NB4 (cell line): ENCODE measurements at regions not wholly inside any gene's neighbourhood (a gene's known extent, or its start where the extent isn't known, plus 50 kb on each side); places are given as distances from the start of the nearest gene placed in this dataset.
A peak's percentile ranks its signal among the peaks of the same experiment; 100 is the strongest.

Source experiments
- DNase-seq: peaks from one replicate; pipeline ENCODE4 v3.0.0; 2010; ENCODE audit warnings: low read depth
- H3K4me3 ChIP-seq: one replicate; pipeline ENCODE4 v1.5.1; 2011; ENCODE audit warnings: mild to moderate bottlenecking, low read depth, low read length, moderate library complexity
- CTCF ChIP-seq: IDR thresholded peaks from one replicate; pipeline ENCODE4 v1.5.1; 2012; ENCODE audit warnings: low read depth, low read length
- MYC ChIP-seq: IDR thresholded peaks from 2 replicates; pipeline ENCODE4 v1.6.1; 2011; ENCODE audit warnings: low read depth, low read length
- POLR2A ChIP-seq: IDR thresholded peaks from 2 replicates; pipeline ENCODE4 v1.6.1; 2011; ENCODE audit warnings: mild to moderate bottlenecking; ENCODE audit not compliant: insufficient read length; ENCODE audit errors: extremely low read depth
- TF ChIP-seq, protein P1 (sequence below): IDR thresholded peaks from 2 replicates; pipeline ENCODE4 v1.6.1; 2011; ENCODE audit warnings: low read depth, low read length

DNA sequence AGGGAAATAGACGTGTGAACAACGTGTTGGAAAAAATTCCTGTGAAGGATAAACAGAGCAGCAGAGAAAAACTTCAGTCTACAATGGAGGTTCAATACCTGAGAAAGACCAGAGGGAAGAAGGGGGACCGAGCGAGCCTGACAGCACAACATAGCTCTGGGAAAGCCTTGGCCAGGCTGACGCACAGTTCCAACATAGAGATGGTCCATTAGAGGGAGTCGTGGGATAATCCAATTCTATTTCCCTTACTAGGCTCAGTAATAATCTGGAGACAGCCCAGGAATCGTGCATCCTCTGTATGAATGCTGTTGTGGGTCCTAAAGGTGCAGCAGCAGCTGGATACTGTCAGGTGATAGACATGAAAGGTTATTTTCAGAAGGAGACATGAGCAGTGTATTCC lies 370.8 kb upstream of the BTBD3 start:
- H3K4me3 ChIP-seq, result no peak overlapping the region
- TF ChIP-seq, protein P1, sequence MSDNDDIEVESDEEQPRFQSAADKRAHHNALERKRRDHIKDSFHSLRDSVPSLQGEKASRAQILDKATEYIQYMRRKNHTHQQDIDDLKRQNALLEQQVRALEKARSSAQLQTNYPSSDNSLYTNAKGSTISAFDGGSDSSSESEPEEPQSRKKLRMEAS, result no peak
- TF ChIP-seq CTCF (no peak), MYC (no peak), POLR2A (no peak)
- DNase-seq, result no peak

GRCh38 chr20:11549172-11550103 lies 368.3 kb upstream of the BTBD3 start:
- TF ChIP-seq MYC, result no peak
- TF ChIP-seq POLR2A, result no peak
- TF ChIP-seq CTCF, result no peak
- TF ChIP-seq, protein P1, result no peak
- no peak overlapping the region for H3K4me3 ChIP-seq
- no peak for DNase-seq

DNA sequence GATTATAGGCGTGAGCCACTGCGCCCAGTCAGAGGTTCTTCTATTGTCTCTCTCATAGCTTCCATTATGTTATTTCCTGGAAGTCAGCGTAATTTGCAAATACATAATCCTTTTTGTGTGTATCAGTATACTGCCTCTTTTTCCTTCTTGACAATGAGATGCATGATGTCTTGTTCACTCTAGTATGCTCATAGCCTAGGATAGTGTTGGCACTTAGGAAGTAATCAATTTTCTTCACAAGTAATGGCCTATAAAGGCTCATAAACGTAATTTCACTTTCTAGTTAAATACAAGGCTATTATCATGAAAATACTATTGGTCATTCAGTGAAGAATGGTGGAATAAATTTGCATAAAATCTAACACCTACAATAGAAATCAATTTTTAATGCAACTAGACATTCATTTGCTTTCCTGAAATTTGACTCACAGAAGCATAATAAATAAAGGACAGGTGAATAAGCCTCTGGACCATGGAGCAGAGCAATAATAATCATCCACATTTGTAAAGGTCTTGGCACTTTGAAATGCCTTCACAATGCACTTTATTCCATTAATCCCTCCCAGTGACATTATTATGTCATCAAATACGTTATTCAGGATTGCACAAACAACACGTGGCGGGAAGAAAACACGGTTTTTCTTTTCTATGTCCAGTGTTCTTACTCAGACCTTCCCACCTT lies 366.9 kb upstream of the BTBD3 start:
- TF ChIP-seq MYC (no peak), POLR2A (no peak), CTCF (no peak)
- TF ChIP-seq, protein P1, result no peak
- DNase-seq, result no peak
- no peak overlapping the region for H3K4me3 ChIP-seq

DNA sequence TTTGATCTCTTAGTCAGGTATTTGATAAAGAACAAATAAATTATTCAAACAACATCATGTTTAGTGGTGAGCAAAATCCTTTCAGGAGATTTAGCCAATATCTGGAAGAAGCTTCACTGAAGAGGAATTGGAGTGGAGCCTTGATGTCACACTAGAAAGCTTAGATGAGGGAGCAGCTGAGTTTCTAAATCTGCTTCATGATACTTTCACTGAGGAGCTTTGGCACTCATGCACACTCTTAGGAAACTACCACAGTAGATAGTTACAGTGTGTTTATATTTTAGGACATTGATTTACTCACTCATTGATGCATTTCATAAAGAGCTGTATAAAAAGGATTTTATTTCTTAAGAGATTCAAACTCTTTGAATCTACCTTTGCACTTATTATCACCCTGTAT lies 366.2 kb upstream of the BTBD3 start:
- DNase-seq, result no peak
- TF ChIP-seq CTCF (no peak), POLR2A (no peak), MYC (no peak)
- TF ChIP-seq, protein P1, result no peak
- no peak overlapping the region for H3K4me3 ChIP-seq

DNA sequence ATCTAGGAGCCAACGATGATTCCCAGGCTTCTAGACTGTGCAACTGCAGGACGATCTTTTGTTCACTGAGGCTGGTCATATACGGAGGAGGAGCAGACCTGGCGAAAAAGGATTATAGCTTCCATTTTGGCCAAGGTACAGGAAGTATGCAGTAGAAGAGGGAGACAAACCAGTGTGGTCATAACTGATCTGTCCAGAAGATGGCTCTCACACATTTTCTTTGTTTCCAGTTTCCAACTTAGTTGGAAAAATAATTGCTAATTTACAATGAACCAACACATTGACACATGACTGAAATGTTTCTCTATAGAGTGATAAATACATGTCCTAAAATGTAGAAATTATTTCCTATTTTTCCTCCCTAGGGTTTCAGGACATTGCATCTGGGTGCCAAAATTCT lies 364.1 kb upstream of the BTBD3 start:
- peak; percentile 27 for TF ChIP-seq CTCF
- TF ChIP-seq, protein P1, result no peak
- DNase-seq, result peak; percentile 15
- H3K4me3 ChIP-seq, result no peak overlapping the region
